Kidney (tissue), 13 donors: ENCODE measurements at regions not wholly inside any gene's neighbourhood (a gene's known extent, or its start where the extent isn't known, plus 50 kb on each side); places are given as distances from the start of the nearest gene placed in this dataset.

Experiments
- DNase-seq, 5 donors: peaks; one replicate each; pipeline ENCODE4 v3.0.0-alpha.2; 2013 to 2020
- FAIRE-seq: peaks from 2 replicates; lab custom pipeline; 2012; peaks lifted over from hg19 to GRCh38; lab: Jason Lieb, UNC
- H3K27ac ChIP-seq, 2 donors: one replicate each; pipeline ENCODE4 v1.7.0; 2013; ENCODE audit warnings: low read depth in 2 of 2, low read length in 2 of 2, inconsistent platforms in 1 of 2
- H3K27me3 ChIP-seq: one replicate; pipeline ENCODE4 v1.7.1; 2013; ENCODE audit warnings: low read length, inconsistent platforms; ENCODE audit not compliant: control insufficient read depth, insufficient read depth
- H3K36me3 ChIP-seq, 3 donors: one replicate each; pipeline versions ENCODE4 v1.7.0 to v1.7.1; 2013; ENCODE audit warnings: low read length in 3 of 3, control low read depth in 1 of 3, inconsistent platforms in 1 of 3; ENCODE audit not compliant: insufficient read depth in 3 of 3, control insufficient read depth in 2 of 3
- H3K4me1 ChIP-seq, 3 donors: one replicate each; pipeline versions ENCODE4 v1.7.0 to v1.7.1; 2013; ENCODE audit warnings: low read length in 3 of 3, inconsistent platforms in 1 of 3, low read depth in 1 of 3; ENCODE audit not compliant: control insufficient read depth in 2 of 3, insufficient read depth in 2 of 3
- H3K4me3 ChIP-seq, 3 donors: one replicate each; pipeline versions ENCODE4 v1.7.0 to v1.8.1; 2013; ENCODE audit warnings: low read length in 3 of 3, control low read depth in 1 of 3, inconsistent platforms in 1 of 3
- H3K9ac ChIP-seq, 3 donors: one replicate each; pipeline versions ENCODE4 v1.7.0 to v1.7.1; 2013; ENCODE audit warnings: low read length in 3 of 3, control low read depth in 1 of 3, inconsistent platforms in 1 of 3
- H3K9me3 ChIP-seq, 3 donors: one replicate each; pipeline versions ENCODE4 v1.7.0 to v1.7.1; 2013; ENCODE audit warnings: low read length in 3 of 3, control low read depth in 1 of 3, inconsistent platforms in 1 of 3; ENCODE audit not compliant: control insufficient read depth in 2 of 3, insufficient read depth in 1 of 3
- intact Hi-C: fragments of 100-400 bp; cut with DNase I; formaldehyde crosslinking; loops from one replicate; pipeline ENCODE4 v1.11.1; 2022
- TF ChIP-seq, protein P1 (sequence below): IDR thresholded peaks from 3 replicates; pipeline ENCODE4 v1.5.1; 2012; ENCODE audit warnings: mild to moderate bottlenecking, moderate library complexity, borderline replicate concordance; ENCODE audit not compliant: insufficient read depth; ENCODE audit errors: extremely low read depth
- donor health status: control.
- donor health status: control.
- donor health status: control.
- donor health status: control.
- donor health status: control.
- donor health status: DM: yes; HTN: yes; CAD: no.
- donor health status: Normal renal cell carcinoma (clear cell type).

GRCh38 chr11:25891960-25892359 is 440.0 kb upstream of the ANO3 start:
- Histone ChIP-seq H3K4me3 (no peak overlapping the region), H3K9me3 (no peaks in the 10 kb centered on the region), H3K36me3 (no peaks in the 10 kb centered on the region), H3K27ac (no peak overlapping the region), H3K27me3 (no peaks in the 10 kb centered on the region), H3K4me1 (peaks cover 0 to 4% (median 0%) of the 10 kb centered on the region in 3 donors), H3K9ac (no peak overlapping the region)
- DNase-seq, result no peak
- intact Hi-C loops, result no loop called here
- FAIRE-seq, result no peak
- TF ChIP-seq, protein P1, sequence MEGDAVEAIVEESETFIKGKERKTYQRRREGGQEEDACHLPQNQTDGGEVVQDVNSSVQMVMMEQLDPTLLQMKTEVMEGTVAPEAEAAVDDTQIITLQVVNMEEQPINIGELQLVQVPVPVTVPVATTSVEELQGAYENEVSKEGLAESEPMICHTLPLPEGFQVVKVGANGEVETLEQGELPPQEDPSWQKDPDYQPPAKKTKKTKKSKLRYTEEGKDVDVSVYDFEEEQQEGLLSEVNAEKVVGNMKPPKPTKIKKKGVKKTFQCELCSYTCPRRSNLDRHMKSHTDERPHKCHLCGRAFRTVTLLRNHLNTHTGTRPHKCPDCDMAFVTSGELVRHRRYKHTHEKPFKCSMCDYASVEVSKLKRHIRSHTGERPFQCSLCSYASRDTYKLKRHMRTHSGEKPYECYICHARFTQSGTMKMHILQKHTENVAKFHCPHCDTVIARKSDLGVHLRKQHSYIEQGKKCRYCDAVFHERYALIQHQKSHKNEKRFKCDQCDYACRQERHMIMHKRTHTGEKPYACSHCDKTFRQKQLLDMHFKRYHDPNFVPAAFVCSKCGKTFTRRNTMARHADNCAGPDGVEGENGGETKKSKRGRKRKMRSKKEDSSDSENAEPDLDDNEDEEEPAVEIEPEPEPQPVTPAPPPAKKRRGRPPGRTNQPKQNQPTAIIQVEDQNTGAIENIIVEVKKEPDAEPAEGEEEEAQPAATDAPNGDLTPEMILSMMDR, result no peak

GRCh38 chr11:25899617-25900160 is 432.2 kb upstream of the ANO3 start:
- Histone ChIP-seq H3K27me3 (no peaks in the 10 kb centered on the region), H3K4me3 (no peak overlapping the region), H3K9ac (no peak overlapping the region), H3K9me3 (no peaks in the 10 kb centered on the region), H3K36me3 (no peaks in the 10 kb centered on the region), H3K27ac (no peak overlapping the region), H3K4me1 (no peaks in the 10 kb centered on the region)
- TF ChIP-seq, protein P1, result no peak
- DNase-seq (no peak), FAIRE-seq (no peak)
- intact Hi-C loops, result no loop called here

GRCh38 chr11:25900814-25901213 is 431.1 kb upstream of the ANO3 start:
- intact Hi-C loops, result no loop called here
- Histone ChIP-seq H3K9ac (no peak overlapping the region), H3K4me3 (no peak overlapping the region), H3K27ac (no peak overlapping the region), H3K9me3 (no peaks in the 10 kb centered on the region), H3K36me3 (no peaks in the 10 kb centered on the region), H3K27me3 (no peaks in the 10 kb centered on the region), H3K4me1 (no peaks in the 10 kb centered on the region)
- DNase-seq, result no peak
- TF ChIP-seq, protein P1, result no peak
- no peak for FAIRE-seq

DNA sequence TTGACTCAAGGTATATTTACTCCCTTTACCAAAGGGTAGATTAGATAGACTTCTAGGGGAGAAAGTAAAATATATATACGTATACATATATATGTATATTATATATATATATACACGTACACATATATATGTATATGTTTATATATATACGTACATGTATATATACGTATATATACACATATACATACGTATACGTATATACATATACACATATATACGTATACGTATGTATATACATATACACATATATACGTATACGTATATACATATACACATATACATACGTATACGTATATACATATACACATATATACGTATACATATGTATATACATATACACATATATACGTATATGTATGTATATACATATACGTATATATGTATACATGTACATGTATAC is 430.5 kb upstream of the ANO3 start:
- Histone ChIP-seq H3K9me3 (no peaks in the 10 kb centered on the region), H3K27me3 (no peaks in the 10 kb centered on the region), H3K4me3 (no peak overlapping the region), H3K27ac (no peak overlapping the region), H3K9ac (no peak overlapping the region), H3K4me1 (no peaks in the 10 kb centered on the region), H3K36me3 (no peaks in the 10 kb centered on the region)
- DNase-seq, result no peak
- intact Hi-C loops, result no loop called here
- FAIRE-seq, result peak; percentile 97
- TF ChIP-seq, protein P1, result no peak
